HG02623 (cell line): ENCODE measurements at regions not wholly inside any gene's neighbourhood (a gene's known extent, or its start where the extent isn't known, plus 50 kb on each side); places are given as distances from the start of the nearest gene placed in this dataset.
"Not testable (repeated sequence)": the region's sequence is repeated elsewhere in the genome, so short reads cannot be mapped to it uniquely, and the experiment has no call there.

Source experiments
- ATAC-seq: cut with Tn5 transposase; IDR thresholded peaks from one replicate; pipeline ENCODE4 v1.9.1; 2021; ENCODE audit warnings: moderate library complexity; ENCODE audit not compliant: unreplicated experiment

GRCh38 chr12:46671102-46671501 is 154.7 kb downstream of the SLC38A4 start:
- no peak for ATAC-seq

- ATAC-seq: no peak
These were observed 155.2 kb downstream of the SLC38A4 start for GRCh38 chr12:46670636-46671035.

GRCh38 chr12:46669720-46670119 is 156.1 kb downstream of the SLC38A4 start:
- no peak for ATAC-seq

GRCh38 chr12:46667551-46667950 is 158.2 kb downstream of the SLC38A4 start:
- no peak for ATAC-seq

GRCh38 chr12:46664761-46665287 is 161.0 kb downstream of the SLC38A4 start:
- ATAC-seq: peak; percentile 40

GRCh38 chr12:46663318-46663717 is 162.5 kb downstream of the SLC38A4 start:
- ATAC-seq: no peak

- ATAC-seq: peak; percentile 71
These were observed 164.5 kb downstream of the SLC38A4 start for GRCh38 chr12:46661110-46661845.

- ATAC-seq: no peak
These were observed 165.1 kb downstream of the SLC38A4 start for GRCh38 chr12:46660719-46661109.

- no peak for ATAC-seq
These were observed 165.5 kb downstream of the SLC38A4 start for GRCh38 chr12:46660276-46660675.

GRCh38 chr12:46659824-46660223 is 166.0 kb downstream of the SLC38A4 start:
- ATAC-seq: no peak

- no peak for ATAC-seq
These were observed 166.7 kb downstream of the SLC38A4 start for GRCh38 chr12:46659032-46659650.

- ATAC-seq: no peak
These were observed 168.1 kb downstream of the SLC38A4 start for GRCh38 chr12:46657453-46658411.

GRCh38 chr12:46655984-46656383 is 169.8 kb downstream of the SLC38A4 start:
- ATAC-seq: not testable (repeated sequence)

GRCh38 chr12:46653311-46653710 is 172.5 kb downstream of the SLC38A4 start:
- ATAC-seq: no peak

- ATAC-seq: no peak
These were observed 173.1 kb downstream of the SLC38A4 start for GRCh38 chr12:46652692-46653091.

GRCh38 chr12:46650688-46651087 is 175.1 kb downstream of the SLC38A4 start:
- no peak for ATAC-seq

GRCh38 chr12:46649433-46649832 is 176.4 kb downstream of the SLC38A4 start:
- ATAC-seq: no peak

- ATAC-seq: no peak
These were observed 178.8 kb downstream of the SLC38A4 start for GRCh38 chr12:46647034-46647433.

GRCh38 chr12:46641649-46642048 is 184.1 kb downstream of the SLC38A4 start:
- ATAC-seq: not testable (repeated sequence)

- no peak for ATAC-seq
These were observed 190.0 kb downstream of the SLC38A4 start for GRCh38 chr12:46635818-46636217.
